HepG2 (cell line): ENCODE measurements at regions not wholly inside any gene's neighbourhood (a gene's known extent, or its start where the extent isn't known, plus 50 kb on each side); places are given as distances from the start of the nearest gene placed in this dataset.

ENCODE experiments used
- ATAC-seq: fragments of 200-7000 bp; cut with Tn5 transposase; 3 replicates; pipeline ENCODE4 v1.9.1; 2020; ENCODE audit warnings: mild to moderate bottlenecking, moderate library complexity
- BruUV-seq: library from RNA; stranded (reverse); fragments of 400-500 nt; replicated peaks from 2 replicates; lab custom pipeline; 2021; lab: Mats Ljungman, UMichigan
- CTCF ChIA-PET: fragments of 300-600 bp; formaldehyde crosslinking; extraction: SDS; loops from one replicate; lab custom pipeline; 2021; ENCODE audit warnings: low total read pairs, inconsistent platforms, low intra/inter-chr PET ratio; lab: Yijun Ruan, JAX
- POLR2A ChIA-PET: fragments of 350-600 bp; sonication (Branson Sonifier 250); formaldehyde crosslinking; loops from one replicate; lab custom pipeline; 2020; ENCODE audit warnings: antibody characterized with exemption, inconsistent platforms; lab: Yijun Ruan, JAX
- DNase-seq: peaks from one replicate; pipeline ENCODE4 v3.0.0-alpha.2; 2015; ENCODE audit warnings: low spot score
- FAIRE-seq: peaks from 3 replicates; lab custom pipeline; 2011; peaks lifted over from hg19 to GRCh38; lab: Jason Lieb, UNC
- H2AFZ ChIP-seq: one replicate; pipeline ENCODE4 v1.6.1; 2011; ENCODE audit warnings: low read length, inconsistent platforms
- H3K27ac ChIP-seq: fragments of 300-600 bp; 3 replicates; pipeline ENCODE4 v1.8.0; 2011; ENCODE audit warnings: mixed run types, mild to moderate bottlenecking, mixed read lengths, low read length, inconsistent platforms; ENCODE audit not compliant: insufficient read depth; ENCODE audit errors: extremely low read length
- H3K27me3 ChIP-seq, 2 experiments: fragments of 200-600 bp in 1 of 2; 2 replicates in 1 of 2; 3 replicates in 1 of 2; pipeline versions ENCODE4 v1.6.0 to v1.8.0; 2011; ENCODE audit warnings: low read length in 2 of 2, mild to moderate bottlenecking in 2 of 2, moderate library complexity in 2 of 2, inconsistent platforms in 1 of 2; ENCODE audit not compliant: insufficient read depth in 2 of 2, control insufficient read depth in 1 of 2
- H3K36me3 ChIP-seq, 2 experiments: fragments of 200-600 bp in 1 of 2; replicated peaks in 1 of 2; 2 replicates in 1 of 2; 3 replicates in 1 of 2; pipeline versions ENCODE4 v1.5.1 to v1.8.0; 2011; ENCODE audit warnings: low read length in 2 of 2, inconsistent platforms in 1 of 2; ENCODE audit not compliant: insufficient read depth in 2 of 2, control insufficient read depth in 1 of 2
- H3K4me1 ChIP-seq: 2 replicates; pipeline ENCODE4 v1.5.1; 2012; ENCODE audit warnings: low read length, inconsistent platforms; ENCODE audit not compliant: insufficient read depth
- H3K4me2 ChIP-seq: 2 replicates; pipeline ENCODE4 v1.6.0; 2011; ENCODE audit warnings: low read depth, low read length, inconsistent platforms
- H3K4me3 ChIP-seq, 3 experiments: fragments of 200-600 bp in 1 of 3; sonication (generic), shearing (Covaris generic) in 1 of 3; replicated peaks in 1 of 3; 2 replicates each; pipeline ENCODE4 v1.5.1; 2011 to 2016; ENCODE audit warnings: low read length in 3 of 3, inconsistent platforms in 2 of 3, low read depth in 2 of 3, mild to moderate bottlenecking in 2 of 3, control low read depth in 1 of 3, mixed read lengths in 1 of 3; ENCODE audit not compliant: insufficient read depth in 1 of 3
- H3K79me2 ChIP-seq: one replicate; pipeline ENCODE4 v1.6.1; 2011; ENCODE audit warnings: low read length, inconsistent platforms; ENCODE audit not compliant: insufficient read depth
- H3K9ac ChIP-seq: 2 replicates; pipeline ENCODE4 v1.6.0; 2011; ENCODE audit warnings: mild to moderate bottlenecking, low read depth, low read length, inconsistent platforms; ENCODE audit not compliant: insufficient read depth
- H3K9me3 ChIP-seq: 2 replicates; pipeline ENCODE4 v1.5.1; 2012; ENCODE audit warnings: mild to moderate bottlenecking, low read length
- H4K20me1 ChIP-seq: 2 replicates; pipeline ENCODE4 v1.6.0; 2011; ENCODE audit warnings: inconsistent platforms, mild to moderate bottlenecking, low read length, moderate library complexity; ENCODE audit not compliant: insufficient read depth
- KAT7 ChIP-seq: IDR thresholded peaks from 2 replicates; pipeline ENCODE4 v1.6.1; 2018; ENCODE audit warnings: borderline replicate concordance, missing compliant biosample characterization
- MEIS2 ChIP-seq: sonication (generic); formaldehyde crosslinking; IDR thresholded peaks from 2 replicates; pipeline ENCODE4 v1.9.0; 2021; ENCODE audit warnings: mild to moderate bottlenecking, missing genetic modification reagents
- SPEN ChIP-seq: sonication (generic); formaldehyde crosslinking; IDR thresholded peaks from 2 replicates; pipeline ENCODE4 v1.5.1; 2020; ENCODE audit warnings: low read depth, mild to moderate bottlenecking, missing genetic modification reagents
- ZNF512 ChIP-seq: sonication (generic); formaldehyde crosslinking; IDR thresholded peaks from 2 replicates; pipeline ENCODE4 v1.4.0; 2020; ENCODE audit warnings: mild to moderate bottlenecking, missing genetic modification reagents
- WGBS: methylation state at CpG from one replicate; pipeline ENCODE4 v1.1.6; 2017; ENCODE audit warnings: low lambda C conversion rate; 5-methylcytosine and 5-hydroxymethylcytosine counted together
- in situ Hi-C: cut with HindIII; loops from 2 replicates; pipeline ENCODE4 v1.10.0; 2017; ENCODE audit warnings: low pct_unique_long_range_greater_than_20kb; ENCODE audit not compliant: extremely low pct_ligation_motif_present
- intact Hi-C: fragments of 100-400 bp; cut with micrococcal nuclease; formaldehyde crosslinking; loops from one replicate; pipeline ENCODE4 v1.10.0; 2022; ENCODE audit not compliant: unreplicated experiment

GRCh38 chrX:13109817-13110216, 65.4 kb upstream of the FAM9C start:
- in situ Hi-C loops (no loop called here), intact Hi-C loops (no loop called here)
- Histone ChIP-seq H3K27ac (no peak overlapping the region), H2AFZ (no peak overlapping the region), H3K79me2 (no peaks in the 10 kb centered on the region), H3K4me2 (no peak overlapping the region), H3K4me3 (no peak overlapping the region), H4K20me1 (no peaks in the 10 kb centered on the region), H3K9me3 (no peaks in the 10 kb centered on the region), H3K4me1 (no peaks in the 10 kb centered on the region), H3K36me3 (no peaks in the 10 kb centered on the region), H3K9ac (no peak overlapping the region), H3K27me3 (no peaks in the 10 kb centered on the region)
- no peak for TF ChIP-seq KAT7
- TF ChIP-seq MEIS2 (CRISPR knock-in tag), result no peak
- no peak for DNase-seq
- no peak for ATAC-seq
- no TSS peak for BruUV-seq
- ChIA-PET CTCF (no interaction called here), POLR2A (no interaction called here)
- FAIRE-seq, result no peak
- 32% methylated on average over 5 of the region's 5 CpGs for WGBS

GRCh38 chrX:13103914-13104274, 59.5 kb upstream of the FAM9C start:
- in situ Hi-C loops, result no loop called here

More at GRCh38 chrX:13103914-13104274, 59.5 kb upstream of the FAM9C start:
- ChIA-PET CTCF (no interaction called here), POLR2A (no interaction called here)
- Histone ChIP-seq H3K27ac (no peak overlapping the region), H3K79me2 (no peaks in the 10 kb centered on the region), H3K4me3 (no peak overlapping the region), H3K9me3 (no peaks in the 10 kb centered on the region), H4K20me1 (no peaks in the 10 kb centered on the region), H3K27me3 (no peaks in the 10 kb centered on the region), H2AFZ (no peak overlapping the region), H3K36me3 (no peaks in the 10 kb centered on the region), H3K4me2 (no peak overlapping the region), H3K4me1 (no peaks in the 10 kb centered on the region), H3K9ac (no peak overlapping the region)
- 94% methylated on average over 2 of the region's 2 CpGs for WGBS
- intact Hi-C loops, result no loop called here
- BruUV-seq, result no TSS peak
- FAIRE-seq (no peak), ATAC-seq (no peak), DNase-seq (no peak)
- TF ChIP-seq SPEN (no peak), ZNF512 (CRISPR knock-in tag) (no peak)
